ENCODE measurements at regions not wholly inside any gene's neighbourhood (a gene's known extent, or its start where the extent isn't known, plus 50 kb on each side); places are given as distances from the start of the nearest gene placed in this dataset.

GRCh38 chr15:36210426-36210825 is 369.0 kb upstream of the CDIN1 start:
- DNase-seq, result no peak
- intact Hi-C loops (cut with DNase I), result no loop called here
- no peak for ATAC-seq (ENCODE audit: poor library complexity)

DNA sequence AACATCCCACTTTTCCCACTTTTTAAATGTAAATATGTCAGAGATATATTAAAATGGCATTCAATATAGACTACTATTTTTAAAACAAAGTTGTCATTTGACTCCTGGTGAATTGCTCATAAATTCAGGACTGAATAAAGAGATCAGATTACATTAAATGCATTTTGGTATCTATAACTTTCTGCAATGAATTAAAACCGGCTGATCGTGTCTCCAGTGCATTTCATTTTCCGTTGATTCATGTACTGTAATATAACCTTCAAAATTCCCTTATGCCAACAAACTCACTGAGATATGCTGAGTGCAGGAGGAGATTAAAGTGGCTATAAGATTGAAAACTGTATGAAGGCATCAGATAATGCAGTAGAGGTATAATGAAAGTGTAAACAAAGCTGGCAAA is 361.1 kb upstream of the CDIN1 start:
- ATAC-seq (ENCODE audit: poor library complexity) (no peak), DNase-seq (no peak)
- intact Hi-C loops (cut with DNase I), result no loop called here

DNA sequence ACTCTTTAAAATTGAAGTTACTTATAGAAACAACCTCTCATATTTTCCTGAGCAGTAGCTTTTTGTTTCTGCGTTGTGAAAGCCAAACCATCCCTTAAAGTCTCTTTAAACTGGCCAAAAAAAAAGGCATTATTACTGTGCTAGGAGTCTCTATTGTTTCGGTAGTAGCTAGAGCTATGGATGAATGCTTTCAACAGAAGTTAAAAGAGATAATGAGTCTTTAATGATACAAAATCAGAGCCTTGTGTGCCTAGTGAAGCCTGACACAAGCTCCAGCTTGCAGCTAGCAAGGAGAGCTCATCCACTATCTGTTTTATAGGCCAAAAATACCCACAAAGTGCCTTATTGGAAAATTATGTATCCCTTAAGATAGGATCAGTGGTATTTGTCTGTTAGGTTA is 360.4 kb upstream of the CDIN1 start:
- intact Hi-C loops (cut with DNase I), result no loop called here
- DNase-seq (no peak), ATAC-seq (ENCODE audit: poor library complexity) (no peak)

DNA sequence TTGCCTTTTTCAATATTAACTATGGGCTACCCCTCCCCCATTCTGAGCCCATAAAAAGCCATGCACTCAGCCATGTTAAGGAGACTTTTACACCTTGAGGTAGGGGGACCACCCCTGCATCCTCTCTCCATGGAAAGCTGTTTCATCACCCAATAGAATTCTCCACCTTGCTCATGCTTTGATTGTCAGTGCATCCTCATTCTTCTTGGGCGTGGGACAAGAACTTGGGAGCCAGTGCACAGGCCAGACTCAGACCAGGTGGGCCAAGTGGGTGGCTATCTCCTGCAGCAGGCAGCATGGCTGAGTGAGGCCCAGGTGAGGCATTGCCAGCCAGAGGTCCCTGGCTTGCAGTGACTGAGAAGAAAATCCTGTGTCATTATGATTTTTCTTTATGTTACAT is 357.4 kb upstream of the CDIN1 start:
- no peak for DNase-seq

GRCh38 chr15:36230776-36231175 is 348.6 kb upstream of the CDIN1 start:
- ATAC-seq (ENCODE audit: poor library complexity) (no peak), DNase-seq (no peak)
- intact Hi-C loops (cut with DNase I), result no loop called here

More for the DNA sequence above, 357.4 kb upstream of the CDIN1 start:
- ATAC-seq (ENCODE audit: poor library complexity), result no peak
- intact Hi-C loops (cut with DNase I), result no loop called here

DNA sequence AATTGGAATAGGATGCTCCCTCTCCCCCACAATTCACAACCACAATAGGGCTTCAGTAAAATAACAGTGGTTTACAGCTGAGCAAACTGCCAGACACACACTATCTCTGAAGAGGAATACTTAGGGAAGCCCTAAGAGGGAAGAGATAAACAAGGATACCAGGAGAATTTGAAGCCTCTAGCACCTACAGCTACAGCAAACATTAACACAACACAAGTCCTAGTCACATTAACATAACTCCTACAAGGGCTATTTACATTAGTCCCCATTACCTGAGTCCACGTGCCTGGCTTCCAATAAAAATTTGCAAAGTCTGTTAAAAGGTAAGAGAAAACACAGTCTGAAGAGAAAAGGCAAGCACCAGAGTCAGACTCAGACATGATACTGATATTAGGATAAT is 346.9 kb upstream of the CDIN1 start:
- ATAC-seq (ENCODE audit: poor library complexity) (no peak), DNase-seq (no peak)
- intact Hi-C loops (cut with DNase I), result no loop called here

- intact Hi-C loops (cut with DNase I), result no loop called here
- DNase-seq (no peak), ATAC-seq (ENCODE audit: poor library complexity) (no peak)
Measured at GRCh38 chr15:36234743-36235142, 344.7 kb upstream of the CDIN1 start.

- ATAC-seq (ENCODE audit: poor library complexity), result no peak
- intact Hi-C loops (cut with DNase I), result no loop called here
Measured at GRCh38 chr15:36235173-36235572, 344.3 kb upstream of the CDIN1 start.

GRCh38 chr15:36239509-36239908 is 339.9 kb upstream of the CDIN1 start:
- DNase-seq (no peak), ATAC-seq (ENCODE audit: poor library complexity) (no peak)
- intact Hi-C loops (cut with DNase I), result no loop called here

More at GRCh38 chr15:36235173-36235572, 344.3 kb upstream of the CDIN1 start:
- no peak for DNase-seq

DNA sequence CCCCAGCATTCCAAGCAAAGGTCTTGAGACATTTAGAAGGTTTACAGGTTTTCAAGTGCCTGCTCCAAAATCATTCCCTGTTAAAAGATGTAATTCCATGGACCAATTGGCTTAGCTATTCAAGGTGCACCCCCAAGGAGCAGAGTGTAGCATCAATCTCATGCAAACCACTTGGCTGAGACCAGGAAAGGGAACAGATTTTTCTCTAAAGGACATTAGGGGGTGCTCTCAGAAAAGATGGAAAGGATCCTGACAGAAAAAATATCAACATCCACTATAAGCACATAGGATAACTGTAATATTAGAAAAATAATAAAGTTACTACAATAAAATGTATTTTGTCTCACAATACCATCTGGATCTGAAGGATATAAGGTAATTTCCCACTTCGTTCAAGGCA is 328.0 kb upstream of the CDIN1 start:
- intact Hi-C loops (cut with DNase I), result no loop called here
- DNase-seq, result no peak
- ATAC-seq (ENCODE audit: poor library complexity), result no peak

DNA sequence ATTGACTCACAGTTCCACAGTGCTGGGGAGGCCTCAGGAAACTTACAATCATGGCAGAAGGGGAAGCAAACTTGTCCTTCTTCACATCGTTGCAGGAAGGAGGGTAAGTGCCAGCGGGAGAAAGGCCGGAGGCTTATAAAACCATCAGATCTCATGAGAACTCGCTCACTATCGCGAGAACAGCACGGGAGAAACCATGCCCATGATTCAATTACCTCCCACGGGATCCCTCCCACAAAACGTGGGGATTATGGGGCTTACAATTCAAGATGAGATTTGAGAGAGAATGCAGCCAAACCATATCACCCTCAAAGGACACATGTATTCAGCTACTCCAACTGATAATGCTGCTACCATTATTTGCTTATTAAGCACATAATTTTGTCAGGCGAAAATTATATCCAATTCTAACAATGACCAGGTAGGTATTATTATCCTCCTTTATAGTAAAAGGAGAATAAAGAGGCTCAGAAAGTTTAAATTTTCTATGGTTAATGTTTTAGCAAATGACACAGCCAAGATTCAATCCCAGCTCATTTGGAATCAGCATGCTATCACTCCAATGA is 327.2 kb upstream of the CDIN1 start:
- intact Hi-C loops (cut with DNase I), result no loop called here
- ATAC-seq (ENCODE audit: poor library complexity) (no peak), DNase-seq (no peak)

DNA sequence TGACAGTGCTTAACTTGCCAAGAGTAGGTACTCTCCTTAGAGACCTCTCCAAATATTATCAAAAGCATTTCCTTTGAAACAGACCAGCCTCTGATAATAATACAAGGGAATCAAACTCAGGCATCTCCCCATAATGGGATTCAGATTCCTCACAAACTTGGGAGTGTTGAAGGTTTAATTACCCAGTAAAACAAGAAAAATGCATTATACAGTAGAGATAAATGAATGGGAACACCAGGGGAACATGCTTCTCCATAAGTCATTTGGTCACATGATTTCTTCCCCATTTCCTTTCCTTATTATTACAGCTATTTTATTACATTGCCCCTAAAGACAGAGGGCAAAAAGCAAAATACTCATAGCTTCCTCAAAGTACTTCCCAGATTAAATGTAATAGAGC is 325.0 kb upstream of the CDIN1 start:
- intact Hi-C loops (cut with DNase I), result no loop called here
- no peak for ATAC-seq (ENCODE audit: poor library complexity)

GRCh38 chr15:36256404-36256807 is 323.0 kb upstream of the CDIN1 start:
- no peak for DNase-seq
- intact Hi-C loops (cut with DNase I), result no loop called here
- no peak for ATAC-seq (ENCODE audit: poor library complexity)

More for the DNA sequence above, 325.0 kb upstream of the CDIN1 start:
- DNase-seq, result no peak

- DNase-seq (no peak), ATAC-seq (ENCODE audit: poor library complexity) (no peak)
- intact Hi-C loops (cut with DNase I), result no loop called here
Measured at GRCh38 chr15:36263666-36264065, 315.8 kb upstream of the CDIN1 start.

DNA sequence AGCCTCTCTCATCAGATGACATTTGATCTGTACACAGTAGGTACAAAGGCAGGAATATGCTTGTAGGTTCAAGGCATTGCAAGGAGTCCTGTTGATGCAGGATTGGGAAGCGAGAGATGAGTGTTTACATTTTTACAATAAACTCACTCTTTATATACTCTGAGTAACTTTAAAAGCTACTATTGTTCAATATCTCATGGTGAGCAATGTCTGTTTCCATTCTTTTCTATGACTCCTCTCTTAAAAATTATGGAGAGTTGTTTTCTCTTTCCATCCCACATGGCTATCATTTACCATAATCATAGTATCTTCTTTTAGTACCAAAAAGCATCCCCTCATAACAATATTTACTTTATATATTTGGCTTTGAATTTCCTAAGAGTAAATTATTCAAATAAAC is 314.0 kb upstream of the CDIN1 start:
- ATAC-seq (ENCODE audit: poor library complexity) (no peak), DNase-seq (no peak)
- intact Hi-C loops (cut with DNase I), result no loop called here

- no peak for ATAC-seq (ENCODE audit: poor library complexity)
- DNase-seq, result no peak
- intact Hi-C loops (cut with DNase I), result no loop called here
Measured at GRCh38 chr15:36271048-36271447, 308.4 kb upstream of the CDIN1 start.

GRCh38 chr15:36275656-36276055 is 303.8 kb upstream of the CDIN1 start:
- DNase-seq (no peak), ATAC-seq (ENCODE audit: poor library complexity) (no peak)
- intact Hi-C loops (cut with DNase I), result no loop called here

- no peak for ATAC-seq (ENCODE audit: poor library complexity)
- DNase-seq, result no peak
- intact Hi-C loops (cut with DNase I), result no loop called here
Measured at GRCh38 chr15:36278219-36278618, 301.2 kb upstream of the CDIN1 start.

GRCh38 chr15:36282821-36283220 is 296.6 kb upstream of the CDIN1 start:
- intact Hi-C loops (cut with DNase I), result no loop called here
- ATAC-seq (ENCODE audit: poor library complexity) (no peak), DNase-seq (no peak)

DNA sequence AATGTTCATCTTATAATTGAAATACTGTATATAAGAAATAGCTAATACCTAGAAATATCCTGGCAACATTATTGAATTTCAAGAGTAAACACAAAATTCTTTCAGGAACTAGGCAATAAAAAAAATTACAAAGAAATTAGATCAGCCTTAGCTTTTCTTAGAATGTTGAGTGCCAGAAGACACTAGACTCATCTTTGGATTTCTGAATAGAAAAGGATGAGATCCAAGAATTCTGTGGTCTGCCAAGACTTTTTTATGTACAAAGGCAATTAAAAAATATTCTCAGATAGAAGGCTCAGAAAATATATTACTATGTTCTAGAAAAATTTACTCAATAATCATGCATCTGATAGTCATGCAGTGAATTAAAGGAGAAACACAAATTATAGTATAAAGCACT is 294.5 kb upstream of the CDIN1 start:
- no peak for ATAC-seq (ENCODE audit: poor library complexity)
- intact Hi-C loops (cut with DNase I), result no loop called here

DNA sequence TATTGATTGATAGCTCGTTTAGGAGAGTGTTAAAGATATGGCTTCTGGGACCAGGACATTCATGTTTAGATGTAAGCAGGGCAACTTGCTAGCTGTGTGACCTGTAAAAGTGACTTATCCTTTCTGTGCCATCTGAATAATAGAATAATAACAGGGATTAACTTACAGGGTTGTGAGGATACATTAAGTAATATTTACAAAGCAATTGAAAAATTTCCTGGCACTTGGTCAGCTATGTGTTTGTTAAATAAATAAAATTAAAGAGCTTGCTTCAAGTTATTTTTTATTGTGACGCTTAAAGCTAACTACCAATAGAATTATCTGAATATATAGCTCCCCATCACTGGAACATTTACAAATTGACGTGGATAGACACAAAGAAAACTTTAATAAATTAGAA is 287.9 kb upstream of the CDIN1 start:
- DNase-seq (no peak), ATAC-seq (ENCODE audit: poor library complexity) (no peak)
- intact Hi-C loops (cut with DNase I), result no loop called here

More for the DNA sequence above, 294.5 kb upstream of the CDIN1 start:
- no peak for DNase-seq

All from Right ventricle myocardium superior (tissue), 1 donor.